ACC112 (cell line): ENCODE measurements at regions not wholly inside any gene's neighbourhood (a gene's known extent, or its start where the extent isn't known, plus 50 kb on each side); places are given as distances from the start of the nearest gene placed in this dataset.

Experiments used
- H2AFZ ChIP-seq: fragments of 200-600 bp; sonication (generic); one replicate; pipeline ENCODE4 v1.6.0; 2017; ENCODE audit warnings: antibody characterized with exemption, low read length; ENCODE audit not compliant: unreplicated experiment
- H3K27ac ChIP-seq: fragments of 200-600 bp; sonication (generic); 2 replicates; pipeline ENCODE4 v1.5.1; 2014; ENCODE audit warnings: low read depth, mild to moderate bottlenecking, antibody characterized with exemption, low read length, moderate library complexity
- H3K27me3 ChIP-seq: fragments of 200-600 bp; sonication (generic); 2 replicates; pipeline ENCODE4 v1.6.1; 2014; ENCODE audit warnings: mild to moderate bottlenecking, antibody characterized with exemption, low read length, moderate library complexity, mixed read lengths; ENCODE audit not compliant: insufficient read depth
- H3K36me3 ChIP-seq: fragments of 200-600 bp; sonication (generic); 2 replicates; pipeline ENCODE4 v1.6.1; 2016; ENCODE audit warnings: mild to moderate bottlenecking, antibody characterized with exemption, low read length, moderate library complexity, mixed read lengths; ENCODE audit not compliant: insufficient read depth
- H3K4me1 ChIP-seq: fragments of 200-600 bp; sonication (generic); one replicate; pipeline ENCODE4 v1.6.1; 2016; ENCODE audit warnings: low read length, mixed read lengths; ENCODE audit not compliant: insufficient read depth, unreplicated experiment, control insufficient read depth
- H3K4me3 ChIP-seq: fragments of 200-600 bp; sonication (generic); 2 replicates; pipeline ENCODE4 v1.5.1; 2014; ENCODE audit warnings: mild to moderate bottlenecking, low read depth, low read length
- H3K79me2 ChIP-seq: fragments of 200-600 bp; sonication (generic); one replicate; pipeline ENCODE4 v1.6.0; 2016; ENCODE audit warnings: low read length; ENCODE audit not compliant: control insufficient read depth, unreplicated experiment, insufficient read depth

DNA sequence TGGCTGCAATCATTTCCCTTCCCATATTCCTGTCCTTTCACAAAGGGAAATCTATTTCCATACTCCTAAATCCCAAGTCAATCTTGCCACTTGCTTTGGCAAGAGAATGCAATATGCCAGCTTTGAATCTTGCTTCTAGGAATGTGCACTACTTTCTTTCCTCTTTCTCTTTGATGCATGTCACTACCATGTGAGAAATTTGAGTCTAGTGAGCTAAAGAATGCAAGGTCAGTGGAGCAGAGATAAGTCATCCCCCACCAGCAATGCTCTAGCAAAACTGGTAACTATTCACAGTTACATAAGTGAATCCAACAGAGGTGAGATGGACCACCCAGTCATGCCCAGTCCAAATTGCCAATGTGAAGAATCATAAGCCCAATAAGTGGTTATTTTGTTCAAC is 910.4 kb downstream of the RAB28 start:
- H3K79me2 ChIP-seq, result no peaks in the 10 kb centered on the region
- H3K4me1 ChIP-seq, result peaks cover 3% of the 10 kb centered on the region
- no peak overlapping the region for H2AFZ ChIP-seq
- no peak overlapping the region for H3K4me3 ChIP-seq
- H3K27ac ChIP-seq, result no peak overlapping the region
- no peaks in the 10 kb centered on the region for H3K27me3 ChIP-seq
- H3K36me3 ChIP-seq, result no peaks in the 10 kb centered on the region

DNA sequence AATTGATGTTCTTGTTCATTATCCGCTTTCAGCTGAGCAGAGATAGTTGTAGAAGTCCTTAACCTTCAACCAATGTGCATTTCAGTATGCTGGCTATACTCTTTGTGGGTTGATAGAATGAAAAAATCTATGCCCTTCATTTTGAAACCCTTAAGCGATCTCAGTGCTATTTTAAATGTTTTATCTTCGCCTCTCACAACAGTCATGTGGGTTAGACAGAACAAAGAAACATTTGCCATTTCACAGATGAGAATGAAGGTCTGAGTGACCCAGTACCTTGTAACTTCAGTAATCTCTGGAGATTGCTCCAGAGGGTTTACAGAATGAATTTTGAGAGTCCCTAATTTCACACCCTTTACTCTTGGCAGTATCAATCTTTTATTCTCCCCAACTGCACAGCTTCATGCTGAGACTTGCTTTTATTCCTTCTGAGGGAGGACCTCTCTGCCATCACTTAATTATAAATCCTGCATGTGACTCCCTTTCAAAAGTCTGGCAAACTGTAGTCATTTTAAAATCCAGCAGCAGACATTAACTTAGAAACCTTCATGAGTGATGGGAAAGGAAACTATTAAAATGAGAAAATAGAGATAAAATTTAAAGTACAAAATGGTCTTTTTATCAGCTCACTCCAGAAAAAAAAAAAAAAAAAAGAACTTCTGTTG is 921.5 kb downstream of the RAB28 start:
- Histone ChIP-seq H3K4me1 (no peaks in the 10 kb centered on the region), H3K79me2 (no peaks in the 10 kb centered on the region), H3K27ac (no peak overlapping the region), H3K4me3 (no peak overlapping the region), H3K27me3 (no peaks in the 10 kb centered on the region), H2AFZ (no peak overlapping the region), H3K36me3 (no peaks in the 10 kb centered on the region)

DNA sequence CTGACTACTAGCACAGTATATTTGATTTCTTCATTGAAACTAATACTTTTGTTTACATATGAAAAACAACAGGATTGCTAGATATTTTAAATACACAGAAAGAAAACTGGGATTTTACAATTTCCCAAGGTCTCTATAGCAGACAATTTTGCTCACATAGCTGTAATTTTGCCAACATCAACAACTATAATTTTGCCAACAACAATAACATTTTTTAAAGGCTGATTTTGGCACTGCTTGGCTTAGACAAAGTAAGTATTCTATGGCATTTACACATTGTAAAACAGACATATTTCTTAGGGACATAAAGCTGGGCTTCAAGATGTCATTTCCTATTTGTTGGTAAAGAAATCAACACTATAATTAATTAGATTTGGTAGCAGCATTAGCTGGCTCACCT is 922.1 kb downstream of the RAB28 start:
- Histone ChIP-seq H3K4me1 (no peaks in the 10 kb centered on the region), H3K4me3 (no peak overlapping the region), H2AFZ (no peak overlapping the region), H3K27me3 (no peaks in the 10 kb centered on the region), H3K36me3 (no peaks in the 10 kb centered on the region), H3K27ac (no peak overlapping the region), H3K79me2 (no peaks in the 10 kb centered on the region)

- H3K79me2 ChIP-seq, result no peaks in the 10 kb centered on the region
- no peak overlapping the region for H3K27ac ChIP-seq
- no peak overlapping the region for H2AFZ ChIP-seq
- no peaks in the 10 kb centered on the region for H3K27me3 ChIP-seq
- peaks cover 3% of the 10 kb centered on the region for H3K4me1 ChIP-seq
- no peak overlapping the region for H3K4me3 ChIP-seq
- H3K36me3 ChIP-seq, result no peaks in the 10 kb centered on the region
These were observed 929.1 kb downstream of the RAB28 start for GRCh38 chr4:12555011-12555410.

DNA sequence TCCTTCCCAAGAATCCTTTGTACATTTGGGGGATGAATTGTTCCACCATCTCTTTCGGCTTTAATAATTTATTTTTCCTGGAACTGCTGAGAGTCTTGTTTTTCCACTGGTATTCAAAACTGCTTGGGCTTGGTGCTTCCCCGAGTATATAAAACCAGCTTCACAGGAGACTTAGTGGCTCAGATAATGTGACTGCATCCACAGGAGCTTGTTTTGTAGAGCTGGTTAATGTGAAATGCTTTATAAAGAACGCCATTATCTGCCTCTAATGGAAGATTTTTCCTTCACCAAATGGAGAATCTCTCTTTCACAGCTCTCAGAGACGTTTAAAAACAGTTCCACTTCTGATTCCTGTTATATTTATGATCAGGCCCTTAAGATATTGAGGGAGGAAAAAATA is 935.5 kb downstream of the RAB28 start:
- Histone ChIP-seq H2AFZ (no peak overlapping the region), H3K4me1 (no peaks in the 10 kb centered on the region), H3K27me3 (no peaks in the 10 kb centered on the region), H3K4me3 (no peak overlapping the region), H3K27ac (no peak overlapping the region), H3K79me2 (no peaks in the 10 kb centered on the region), H3K36me3 (no peaks in the 10 kb centered on the region)

DNA sequence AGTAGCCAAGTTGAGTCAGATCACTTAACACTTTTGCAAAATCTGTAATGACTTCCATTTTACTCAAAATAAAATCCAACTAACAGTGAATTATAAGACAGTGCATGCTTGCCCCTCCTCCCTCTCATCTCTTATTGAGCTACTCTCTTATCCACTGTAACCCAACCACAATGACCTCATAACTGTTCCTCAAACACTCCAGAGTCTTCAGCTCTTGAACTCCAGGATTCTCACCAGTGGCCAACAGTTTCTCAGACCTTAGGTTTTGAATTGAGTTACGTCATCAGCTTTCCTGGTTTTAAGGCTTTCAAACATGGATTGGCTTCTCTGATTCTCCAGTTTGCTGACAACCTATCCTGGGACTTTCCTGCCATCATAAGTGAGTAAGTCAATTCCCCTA is 938.3 kb downstream of the RAB28 start:
- H3K27ac ChIP-seq, result no peak overlapping the region
- no peaks in the 10 kb centered on the region for H3K79me2 ChIP-seq
- no peaks in the 10 kb centered on the region for H3K4me1 ChIP-seq
- no peak overlapping the region for H3K4me3 ChIP-seq
- H3K36me3 ChIP-seq, result no peaks in the 10 kb centered on the region
- H3K27me3 ChIP-seq, result no peaks in the 10 kb centered on the region
- H2AFZ ChIP-seq, result no peak overlapping the region

GRCh38 chr4:12538162-12538561 is 946.0 kb downstream of the RAB28 start:
- Histone ChIP-seq H2AFZ (no peak overlapping the region), H3K79me2 (no peaks in the 10 kb centered on the region), H3K4me3 (no peak overlapping the region), H3K36me3 (no peaks in the 10 kb centered on the region), H3K27me3 (no peaks in the 10 kb centered on the region), H3K4me1 (no peaks in the 10 kb centered on the region), H3K27ac (no peak overlapping the region)

GRCh38 chr4:12534684-12535083 is 949.5 kb downstream of the RAB28 start:
- no peak overlapping the region for H3K27ac ChIP-seq
- no peaks in the 10 kb centered on the region for H3K4me1 ChIP-seq
- no peaks in the 10 kb centered on the region for H3K36me3 ChIP-seq
- H3K79me2 ChIP-seq, result no peaks in the 10 kb centered on the region
- H2AFZ ChIP-seq, result no peak overlapping the region
- no peak overlapping the region for H3K4me3 ChIP-seq
- H3K27me3 ChIP-seq, result no peaks in the 10 kb centered on the region

DNA sequence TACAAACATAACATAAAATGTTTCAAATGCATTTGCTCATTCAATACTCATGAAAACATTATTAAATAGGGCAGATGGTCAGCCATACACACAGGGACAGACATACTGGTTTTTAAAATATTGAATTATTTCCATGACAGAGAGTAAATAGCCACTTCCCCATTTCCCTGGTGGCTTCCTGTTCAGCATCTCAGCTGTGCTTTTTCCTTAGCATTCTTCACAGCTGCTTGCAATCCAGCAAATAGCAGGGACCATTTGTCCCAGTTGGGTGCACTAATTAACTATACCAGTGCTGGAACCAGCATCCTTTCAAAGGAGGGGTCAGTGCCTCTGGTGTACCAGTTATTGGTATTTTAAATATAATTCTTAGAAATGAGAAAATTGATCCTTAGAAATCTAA is 964.7 kb downstream of the RAB28 start:
- Histone ChIP-seq H3K27me3 (no peaks in the 10 kb centered on the region), H3K79me2 (no peaks in the 10 kb centered on the region), H3K36me3 (no peaks in the 10 kb centered on the region), H2AFZ (no peak overlapping the region), H3K4me1 (no peaks in the 10 kb centered on the region), H3K4me3 (no peak overlapping the region), H3K27ac (no peak overlapping the region)

DNA sequence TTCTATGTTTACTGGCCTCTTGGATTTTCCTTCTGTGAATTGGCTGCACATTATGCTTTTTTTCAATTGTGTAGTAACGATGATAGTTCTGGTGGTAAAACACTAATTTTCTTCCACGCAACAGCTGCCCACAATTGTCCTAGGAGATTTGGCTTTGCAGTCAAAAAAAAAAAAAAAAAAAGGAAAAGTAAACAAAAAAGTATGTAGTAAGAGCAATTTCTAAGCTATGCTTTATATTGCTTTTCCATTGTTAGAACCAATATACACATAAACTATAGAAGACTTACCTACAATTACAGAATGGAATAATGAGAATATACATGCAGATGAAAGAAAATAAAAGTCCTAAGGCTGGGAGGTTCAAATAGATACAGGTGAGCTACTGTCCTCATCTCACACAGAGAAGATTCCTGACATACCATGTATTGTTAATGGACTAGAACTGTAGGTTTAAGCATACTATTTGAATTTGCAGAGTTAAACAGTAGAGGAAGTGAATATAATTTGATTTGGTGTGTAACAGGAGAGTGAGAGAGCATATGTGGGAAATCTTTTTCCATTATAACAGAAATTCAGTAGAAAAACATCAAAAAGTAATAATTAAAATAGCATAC is 976.2 kb downstream of the RAB28 start:
- no peaks in the 10 kb centered on the region for H3K79me2 ChIP-seq
- H2AFZ ChIP-seq, result no peak overlapping the region
- H3K36me3 ChIP-seq, result no peaks in the 10 kb centered on the region
- H3K4me1 ChIP-seq, result no peaks in the 10 kb centered on the region
- no peaks in the 10 kb centered on the region for H3K27me3 ChIP-seq
- no peak overlapping the region for H3K4me3 ChIP-seq
- H3K27ac ChIP-seq, result no peak overlapping the region

DNA sequence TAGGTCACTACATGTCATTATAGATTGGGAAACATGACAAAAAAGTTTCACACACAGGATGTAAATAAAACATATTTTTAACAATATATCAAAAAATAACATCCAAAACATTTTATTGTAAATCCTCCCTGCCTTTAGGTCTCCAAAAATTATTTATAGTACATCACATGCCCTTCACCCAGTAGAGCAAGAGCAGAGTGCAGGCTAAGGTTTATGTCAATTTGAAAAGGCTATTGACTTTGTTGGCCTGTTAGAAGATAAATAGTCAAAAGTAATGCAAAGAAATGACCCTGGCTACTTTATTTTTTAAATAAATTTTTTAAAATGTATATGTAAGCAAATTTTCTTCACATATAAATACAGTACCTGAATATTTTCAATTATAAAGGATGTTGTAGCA is 983.7 kb downstream of the RAB28 start:
- H3K36me3 ChIP-seq, result no peaks in the 10 kb centered on the region
- H3K4me1 ChIP-seq, result no peaks in the 10 kb centered on the region
- H3K79me2 ChIP-seq, result no peaks in the 10 kb centered on the region
- no peak overlapping the region for H3K27ac ChIP-seq
- no peaks in the 10 kb centered on the region for H3K27me3 ChIP-seq
- no peak overlapping the region for H2AFZ ChIP-seq
- no peak overlapping the region for H3K4me3 ChIP-seq
